HS-5 (cell line): ENCODE measurements at regions not wholly inside any gene's neighbourhood (a gene's known extent, or its start where the extent isn't known, plus 50 kb on each side); places are given as distances from the start of the nearest gene placed in this dataset.

Source experiments
- DNase-seq: peaks from one replicate; pipeline ENCODE4 v3.0.0-alpha.2; 2012; ENCODE audit warnings: low read depth

DNA sequence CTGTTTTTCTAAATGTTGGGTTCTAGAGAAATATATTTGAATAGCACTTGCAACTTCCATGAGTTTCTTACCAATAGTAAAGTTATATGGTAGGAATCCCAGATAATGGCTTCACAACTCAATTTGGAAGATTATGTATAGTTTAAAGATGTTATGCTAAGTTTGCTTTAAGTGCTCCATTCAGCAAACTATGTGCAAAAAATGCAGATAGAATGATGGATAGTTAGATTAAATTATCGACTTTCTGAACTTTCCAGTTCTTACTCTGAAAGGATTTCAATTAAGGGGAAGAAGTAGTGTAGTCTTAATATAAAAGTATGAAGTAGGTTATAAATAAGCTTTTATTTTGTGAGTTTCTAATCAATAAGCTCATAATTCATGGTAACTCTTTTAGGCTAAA is 60.7 kb upstream of the NFKB1 start:
- DNase-seq = no peak

- no peak for DNase-seq
These were observed 58.9 kb upstream of the NFKB1 start for GRCh38 chr4:102441978-102442911.

DNA sequence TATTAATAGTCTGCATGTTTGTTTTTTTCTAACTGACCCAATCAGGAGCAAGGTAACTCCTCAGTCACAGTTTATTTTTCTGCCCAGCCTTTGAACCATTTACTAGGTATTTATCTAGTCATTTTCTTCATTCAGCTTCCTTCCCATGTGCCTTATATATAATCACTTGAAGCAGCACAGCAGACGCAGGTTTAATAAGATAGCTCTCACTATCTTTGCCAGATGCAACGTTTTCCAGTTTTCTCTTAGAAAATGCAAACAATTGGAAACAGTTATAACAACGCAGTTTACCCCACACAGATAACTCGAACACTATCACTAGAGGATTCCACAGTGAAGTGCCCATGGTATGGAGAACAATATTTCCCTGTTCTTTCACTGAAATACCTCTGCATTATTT is 56.4 kb upstream of the NFKB1 start:
- DNase-seq = no peak

- no peak for DNase-seq
These were observed 55.9 kb upstream of the NFKB1 start for GRCh38 chr4:102445213-102445612.

DNA sequence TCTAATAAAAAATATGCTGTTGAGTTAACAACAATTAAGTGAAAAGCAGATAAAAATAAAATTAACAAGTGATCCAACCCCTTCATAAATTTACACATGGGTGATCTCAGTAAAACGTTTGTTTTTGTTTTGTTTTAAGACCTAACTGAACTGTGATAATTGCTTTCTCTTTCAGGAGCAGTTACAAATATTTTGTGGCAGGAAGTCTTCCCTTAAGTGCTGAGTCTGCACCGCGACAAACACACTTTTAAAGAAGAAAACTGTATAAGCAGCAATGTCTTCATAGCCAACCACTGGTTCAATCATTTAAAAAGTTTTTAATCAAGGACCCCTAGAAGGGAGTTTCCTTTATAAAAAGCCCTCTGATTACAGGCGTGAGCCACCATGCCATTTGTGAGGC is 53.7 kb upstream of the NFKB1 start:
- no peak for DNase-seq

GRCh38 chr4:102449751-102450352 is 51.3 kb upstream of the NFKB1 start:
- no peak for DNase-seq

DNA sequence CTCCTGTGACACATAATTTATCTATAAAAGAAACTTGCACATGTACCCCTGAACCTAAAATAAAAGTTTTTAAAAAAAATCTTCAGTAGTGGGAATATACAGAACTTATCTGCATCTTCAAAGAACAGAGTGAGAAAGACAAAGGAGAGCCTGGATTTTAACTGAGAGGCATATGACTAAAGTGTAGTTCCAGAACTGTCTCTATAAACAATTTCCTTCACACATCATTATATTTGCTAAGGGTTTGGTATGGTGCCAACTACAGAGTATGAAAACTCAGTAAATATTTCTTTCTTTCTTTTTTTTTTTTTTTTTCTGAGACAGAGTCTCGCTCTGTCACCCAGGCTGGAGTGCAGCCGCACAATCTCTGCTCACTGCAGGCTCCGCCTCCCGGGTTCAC is 49.9 kb upstream of the NFKB1 start:
- DNase-seq = no peak
